ENCODE measurements at regions not wholly inside any gene's neighbourhood (a gene's known extent, or its start where the extent isn't known, plus 50 kb on each side); places are given as distances from the start of the nearest gene placed in this dataset.

- TF ChIP-seq ZNF398 (tag by site-specific recombination; IDR thresholded peaks at IDR 0.05) (no peak), ZNF558 (tag by site-specific recombination; IDR thresholded peaks at IDR 0.05) (no peak), ZNF580 (tag by site-specific recombination; IDR thresholded peaks at IDR 0.05) (no peak), ZNF23 (tag by site-specific recombination; IDR thresholded peaks at IDR 0.05; ENCODE audit: borderline replicate concordance) (no peak), ZNF600 (tag by site-specific recombination; IDR thresholded peaks at IDR 0.05) (no peak), ZNF248 (tag by site-specific recombination; IDR thresholded peaks at IDR 0.05) (no peak)
These were observed 994.7 kb downstream of the EPHA3 start (continued) for GRCh38 chr3:90102146-90102545.

GRCh38 chr3:90121326-90121725, 1013.9 kb downstream of the EPHA3 start:
- ChIA-PET POLR2A (no interaction called here), CTCF (no interaction called here)
- Histone ChIP-seq H3K27ac (ENCODE audit: extremely low read depth, low read depth, low read length) (no peak overlapping the region), H3K36me3 (ENCODE audit: control insufficient read depth in 2 of 2, insufficient read depth in 1 of 2, low read length in 2 of 2) (no peaks in the 10 kb centered on the region), H3K9me3 (ENCODE audit: control insufficient read depth, insufficient read depth, low read depth, low read length) (no peaks in the 10 kb centered on the region), H3K4me3 (ENCODE audit: low read depth, low read length) (no peak overlapping the region), H3K4me1 (ENCODE audit: control insufficient read depth, insufficient read depth, low read length) (no peaks in the 10 kb centered on the region)
- TF ChIP-seq KLF7 (tag by site-specific recombination; IDR thresholded peaks at IDR 0.05; ENCODE audit: borderline replicate concordance) (no peak), ZNF692 (tag by site-specific recombination; IDR thresholded peaks at IDR 0.05) (no peak), OVOL3 (tag by site-specific recombination; IDR thresholded peaks at IDR 0.05) (no peak), ZFHX2 (tag by site-specific recombination; conservative IDR thresholded peaks at IDR 0.05) (no peak), ZBTB44 (tag by site-specific recombination; IDR thresholded peaks at IDR 0.05) (no peak), ZNF629 (tag by site-specific recombination; IDR thresholded peaks at IDR 0.05) (no peak), ZNF624 (tag by site-specific recombination; IDR thresholded peaks at IDR 0.05) (no peak), ZNF580 (tag by site-specific recombination; IDR thresholded peaks at IDR 0.05) (no peak), ZBTB6 (tag by site-specific recombination; IDR thresholded peaks at IDR 0.05) (no peak), ZNF561 (tag by site-specific recombination; IDR thresholded peaks at IDR 0.05; ENCODE audit: borderline replicate concordance) (no peak), ZBTB20 (tag by site-specific recombination; IDR thresholded peaks at IDR 0.05) (no peak), ZNF391 (tag by site-specific recombination; IDR thresholded peaks at IDR 0.05; ENCODE audit: borderline replicate concordance, low read depth) (no peak), ZNF514 (tag by site-specific recombination; IDR thresholded peaks at IDR 0.05) (no peak), ZNF132 (tag by site-specific recombination; IDR thresholded peaks at IDR 0.05; ENCODE audit: borderline replicate concordance) (no peak), ZBTB17 (tag by site-specific recombination; IDR thresholded peaks at IDR 0.05) (no peak), ELK4 (IDR thresholded peaks at IDR 0.05; ENCODE audit: borderline replicate concordance, low read depth, low read length) (no peak), ZNF548 (tag by site-specific recombination; IDR thresholded peaks at IDR 0.05) (no peak), ZNF366 (tag by site-specific recombination; conservative IDR thresholded peaks at IDR 0.05) (no peak), REPIN1 (tag by site-specific recombination; IDR thresholded peaks at IDR 0.05; ENCODE audit: low read depth) (no peak), ZNF544 (tag by site-specific recombination; IDR thresholded peaks at IDR 0.05) (no peak)

Measured in HEK293 (cell line).